Natural killer cell treated with Interleukin-12 subunit alpha and Interleukin-12 subunit beta and Interleukin-15 and Interleukin-18, amount 100 ng/mL, for 72 hours (primary cell): ENCODE measurements at regions not wholly inside any gene's neighbourhood (a gene's known extent, or its start where the extent isn't known, plus 50 kb on each side); places are given as distances from the start of the nearest gene placed in this dataset.
A peak's percentile ranks its signal among the peaks of the same experiment; 100 is the strongest.

Experiments used
- ATAC-seq, 2 donors: fragments of 150-1000 bp; cut with Tn5 transposase in 1 of 2; sonication (Bioruptor Pico), chemical (Tn5 transposase) in 1 of 2; 2 replicates each; pipeline ENCODE4 v1.10.0; 2021
- DNase-seq: peaks from one replicate; pipeline ENCODE4 v3.0.0; 2022; ENCODE audit warnings: low spot score
- H3K27ac Mint-ChIP-seq, 2 donors: 1 replicate in 1 of 2; 2 replicates in 1 of 2; pipeline ENCODE4 v1.8.0; 2022; ENCODE audit warnings: mixed read lengths in 2 of 2, mild to moderate bottlenecking in 1 of 2, moderate library complexity in 1 of 2
- H3K27me3 Mint-ChIP-seq, 2 donors: 1 replicate in 1 of 2; 2 replicates in 1 of 2; pipeline ENCODE4 v1.8.0; 2022; ENCODE audit warnings: mixed read lengths in 2 of 2
- H3K36me3 Mint-ChIP-seq: one replicate; pipeline ENCODE4 v1.8.0; 2022; ENCODE audit warnings: mixed read lengths
- H3K4me1 Mint-ChIP-seq, 2 donors: 1 replicate in 1 of 2; 2 replicates in 1 of 2; pipeline ENCODE4 v1.8.0; 2022; ENCODE audit warnings: low read depth in 2 of 2, mixed read lengths in 2 of 2, mild to moderate bottlenecking in 1 of 2
- H3K4me3 Mint-ChIP-seq: one replicate; pipeline ENCODE4 v1.8.0; 2022; ENCODE audit warnings: mixed read lengths
- H3K9me3 Mint-ChIP-seq: 2 replicates; pipeline ENCODE4 v1.8.0; 2022; ENCODE audit warnings: mixed read lengths

GRCh38 chr14:96617635-96618034, 115.5 kb downstream of the PAPOLA start:
- H3K4me1 Mint-ChIP-seq, result no peaks in the 10 kb centered on the region
- H3K36me3 Mint-ChIP-seq, result no peaks in the 10 kb centered on the region
- H3K27ac Mint-ChIP-seq, result no peak overlapping the region
- DNase-seq, result no peak
- H3K9me3 Mint-ChIP-seq, result no peaks in the 10 kb centered on the region
- H3K4me3 Mint-ChIP-seq, result no peak overlapping the region
- H3K27me3 Mint-ChIP-seq, result peaks cover 10 to 25% of the 10 kb centered on the region in 2 donors
- ATAC-seq, result no peak

- Mint-ChIP-seq H3K27me3 (peaks cover 3 to 22% of the 10 kb centered on the region in 2 donors), H3K36me3 (no peaks in the 10 kb centered on the region), H3K4me3 (no peak overlapping the region), H3K9me3 (no peaks in the 10 kb centered on the region), H3K4me1 (no peaks in the 10 kb centered on the region), H3K27ac (no peak overlapping the region)
- ATAC-seq (no peak), DNase-seq (no peak)
These were observed 120.7 kb downstream of the PAPOLA start for GRCh38 chr14:96622926-96623325.

DNA sequence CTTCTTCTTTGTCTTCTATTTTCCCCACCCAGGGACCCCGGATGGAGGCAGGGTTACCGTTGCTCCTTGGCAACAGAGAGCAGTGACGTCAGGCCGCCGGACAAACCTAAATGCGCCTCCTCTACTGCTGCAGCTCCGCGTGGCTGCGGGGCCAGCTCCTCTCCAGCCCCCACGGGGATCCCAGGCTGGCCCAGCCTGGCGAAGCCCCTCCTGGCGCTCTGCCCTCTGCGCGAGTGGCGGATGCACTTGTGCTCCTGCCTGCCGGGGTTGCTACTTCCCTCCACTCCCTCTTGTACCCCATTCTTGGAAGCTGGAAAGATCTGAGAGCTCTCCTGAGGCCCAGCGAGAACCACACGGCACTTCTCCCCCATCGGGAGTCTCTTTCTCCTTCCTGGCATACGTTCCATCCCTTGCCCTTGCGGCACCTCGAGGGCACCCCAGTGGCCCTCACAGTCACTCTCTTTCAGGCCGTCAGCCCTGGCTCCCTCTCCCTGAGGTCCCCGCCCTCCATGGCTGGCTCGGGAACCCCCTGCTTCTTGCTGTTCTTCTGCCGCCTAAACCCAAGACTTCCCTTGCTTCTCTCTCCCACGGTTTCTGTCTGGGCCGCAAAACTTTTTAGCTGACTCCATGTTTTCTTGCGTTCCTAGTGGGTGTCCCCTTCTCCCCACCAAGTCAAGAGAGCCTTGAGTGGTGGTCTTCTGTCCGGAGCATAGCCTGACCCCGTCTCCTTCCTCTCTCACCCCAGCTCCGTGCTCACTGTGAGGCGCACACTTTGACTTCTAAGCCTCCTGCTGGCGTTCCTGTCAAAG, 121.7 kb downstream of the PAPOLA start:
- Mint-ChIP-seq H3K4me3 (no peak overlapping the region), H3K27me3 (peaks cover 3 to 22% of the 10 kb centered on the region in 2 donors), H3K36me3 (no peaks in the 10 kb centered on the region), H3K27ac (no peak overlapping the region), H3K9me3 (no peaks in the 10 kb centered on the region), H3K4me1 (no peaks in the 10 kb centered on the region)
- ATAC-seq (no peak), DNase-seq (no peak)

GRCh38 chr14:96624661-96625425, 122.7 kb downstream of the PAPOLA start:
- Mint-ChIP-seq H3K36me3 (no peaks in the 10 kb centered on the region), H3K27me3 (peaks cover 3 to 22% of the 10 kb centered on the region in 2 donors), H3K4me1 (no peaks in the 10 kb centered on the region), H3K4me3 (no peak overlapping the region), H3K27ac (no peak overlapping the region), H3K9me3 (no peaks in the 10 kb centered on the region)
- DNase-seq (no peak), ATAC-seq (no peak)

- DNase-seq (no peak), ATAC-seq (no peak)
- Mint-ChIP-seq H3K4me1 (no peaks in the 10 kb centered on the region), H3K9me3 (no peaks in the 10 kb centered on the region), H3K27ac (no peak overlapping the region), H3K4me3 (no peak overlapping the region), H3K27me3 (peaks cover 3 to 20% of the 10 kb centered on the region in 2 donors), H3K36me3 (no peaks in the 10 kb centered on the region)
These were observed 123.3 kb downstream of the PAPOLA start for GRCh38 chr14:96625426-96625985.

GRCh38 chr14:96626121-96626768, 124.1 kb downstream of the PAPOLA start:
- no peak for ATAC-seq
- Mint-ChIP-seq H3K9me3 (no peaks in the 10 kb centered on the region), H3K27me3 (peaks cover 3 to 13% of the 10 kb centered on the region in 2 donors), H3K36me3 (no peaks in the 10 kb centered on the region), H3K27ac (no peak overlapping the region), H3K4me3 (no peak overlapping the region), H3K4me1 (no peaks in the 10 kb centered on the region)
- DNase-seq, result no peak

DNA sequence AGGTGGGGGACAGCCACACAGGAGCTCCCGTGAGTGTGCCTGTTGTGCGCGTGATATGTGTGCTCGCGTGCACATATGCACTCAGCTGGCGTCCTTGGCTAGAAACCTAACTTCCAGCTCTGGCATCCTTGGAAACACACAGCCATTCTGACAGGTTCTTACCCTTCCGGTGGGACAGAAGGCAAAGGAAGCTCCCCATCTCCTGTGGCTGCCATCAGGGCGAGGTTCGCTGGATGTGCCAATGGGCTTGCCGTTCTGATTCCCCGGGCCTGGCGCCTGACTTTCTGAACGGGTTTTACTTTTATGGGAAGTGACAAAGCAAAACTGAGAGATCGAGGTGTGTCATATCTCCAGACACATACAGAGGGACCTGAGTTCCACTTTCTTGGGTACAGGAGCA, 124.7 kb downstream of the PAPOLA start:
- Mint-ChIP-seq H3K4me1 (no peaks in the 10 kb centered on the region), H3K27ac (no peak overlapping the region), H3K9me3 (no peaks in the 10 kb centered on the region), H3K36me3 (no peaks in the 10 kb centered on the region), H3K27me3 (peaks cover 0 to 8% of the 10 kb centered on the region in 2 donors), H3K4me3 (no peak overlapping the region)
- DNase-seq (no peak), ATAC-seq (no peak)

- Mint-ChIP-seq H3K9me3 (no peaks in the 10 kb centered on the region), H3K4me3 (no peak overlapping the region), H3K36me3 (no peaks in the 10 kb centered on the region), H3K4me1 (no peaks in the 10 kb centered on the region), H3K27me3 (peaks cover 0 to 8% of the 10 kb centered on the region in 2 donors), H3K27ac (no peak overlapping the region)
- peak in 1 of 2 donors; percentile 3 for ATAC-seq
- no peak for DNase-seq
These were observed 125.2 kb downstream of the PAPOLA start for GRCh38 chr14:96627386-96627785.

- H3K4me3 Mint-ChIP-seq, result no peak overlapping the region
- ATAC-seq, result peak in 1 of 2 donors; percentile 8
- H3K36me3 Mint-ChIP-seq, result no peaks in the 10 kb centered on the region
- no peak overlapping the region for H3K27ac Mint-ChIP-seq
- no peaks in the 10 kb centered on the region for H3K9me3 Mint-ChIP-seq
- DNase-seq, result no peak
- H3K27me3 Mint-ChIP-seq, result peaks cover 0 to 8% of the 10 kb centered on the region in 2 donors
- no peaks in the 10 kb centered on the region for H3K4me1 Mint-ChIP-seq
These were observed 125.9 kb downstream of the PAPOLA start for GRCh38 chr14:96627811-96628775.

- H3K9me3 Mint-ChIP-seq, result no peaks in the 10 kb centered on the region
- H3K36me3 Mint-ChIP-seq, result no peaks in the 10 kb centered on the region
These were observed 126.9 kb downstream of the PAPOLA start for GRCh38 chr14:96629082-96629481.

GRCh38 chr14:96629558-96630222, 127.5 kb downstream of the PAPOLA start:
- Mint-ChIP-seq H3K4me3 (no peak overlapping the region), H3K9me3 (no peaks in the 10 kb centered on the region), H3K27me3 (no peaks in the 10 kb centered on the region), H3K27ac (no peak overlapping the region), H3K36me3 (no peaks in the 10 kb centered on the region), H3K4me1 (no peaks in the 10 kb centered on the region)
- DNase-seq (no peak), ATAC-seq (no peak)

More at GRCh38 chr14:96629082-96629481, 126.9 kb downstream of the PAPOLA start:
- Mint-ChIP-seq H3K27ac (no peak overlapping the region), H3K4me3 (no peak overlapping the region), H3K4me1 (no peaks in the 10 kb centered on the region), H3K27me3 (peaks cover 0 to 4% of the 10 kb centered on the region in 2 donors)
- DNase-seq (no peak), ATAC-seq (no peak)

DNA sequence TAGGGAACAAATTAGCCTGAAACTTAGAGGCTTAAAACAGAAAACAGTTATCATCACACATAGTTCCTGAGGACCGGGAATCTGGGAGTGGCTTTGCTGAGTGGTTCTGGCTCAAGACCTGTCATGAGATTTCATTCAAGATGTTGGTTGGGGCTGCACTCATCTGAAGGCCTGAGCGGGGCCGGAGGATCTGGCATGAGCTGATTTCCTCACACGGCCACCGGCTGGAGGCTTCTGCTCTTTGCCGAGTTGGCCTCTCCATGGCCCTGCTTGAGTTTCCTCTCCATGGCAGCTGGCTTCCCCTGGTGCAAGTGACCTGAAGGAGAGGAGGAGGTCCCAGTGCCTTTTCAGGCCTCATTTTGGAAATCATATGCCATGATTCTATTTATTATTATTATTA, 128.1 kb downstream of the PAPOLA start:
- Mint-ChIP-seq H3K4me3 (no peak overlapping the region), H3K27me3 (no peaks in the 10 kb centered on the region), H3K9me3 (no peaks in the 10 kb centered on the region), H3K4me1 (no peaks in the 10 kb centered on the region), H3K36me3 (no peaks in the 10 kb centered on the region), H3K27ac (no peak overlapping the region)
- DNase-seq, result no peak
- no peak for ATAC-seq
